ENCODE measurements at regions not wholly inside any gene's neighbourhood (a gene's known extent, or its start where the extent isn't known, plus 50 kb on each side); places are given as distances from the start of the nearest gene placed in this dataset.

GRCh38 chr16:72255786-72256185 is 83.8 kb upstream of the PMFBP1 start:
- DNase-seq: no peak

GRCh38 chr16:72247821-72248253 is 75.9 kb upstream of the PMFBP1 start:
- DNase-seq: no peak

- DNase-seq: no peak
These were observed 74.5 kb upstream of the PMFBP1 start for GRCh38 chr16:72246423-72246822.

GRCh38 chr16:72244853-72245252 is 72.9 kb upstream of the PMFBP1 start:
- DNase-seq: no peak

- no peak for DNase-seq
These were observed 71.7 kb upstream of the PMFBP1 start for GRCh38 chr16:72243621-72244020.

GRCh38 chr16:72242757-72243156 is 70.8 kb upstream of the PMFBP1 start:
- DNase-seq: no peak

- no peak for DNase-seq
These were observed 70.0 kb upstream of the PMFBP1 start for GRCh38 chr16:72241930-72242329.

GRCh38 chr16:72241008-72241407 is 69.1 kb upstream of the PMFBP1 start:
- DNase-seq: no peak

GRCh38 chr16:72240466-72240865 is 68.5 kb upstream of the PMFBP1 start:
- DNase-seq: no peak

- DNase-seq: no peak
These were observed 64.9 kb upstream of the PMFBP1 start for GRCh38 chr16:72236866-72237265.

- no peak for DNase-seq
These were observed 62.4 kb upstream of the PMFBP1 start for GRCh38 chr16:72234387-72234786.

- no peak for DNase-seq
These were observed 56.1 kb upstream of the PMFBP1 start for GRCh38 chr16:72228014-72228413.

- no peak for DNase-seq
These were observed 54.2 kb upstream of the PMFBP1 start for GRCh38 chr16:72226136-72226535.

GRCh38 chr16:72224260-72224768 is 52.4 kb upstream of the PMFBP1 start:
- no peak for DNase-seq

GRCh38 chr16:72222503-72222902 is 50.5 kb upstream of the PMFBP1 start:
- no peak for DNase-seq

Measured in NCI-H1048 (cell line).